A549 (cell line): ENCODE measurements at regions not wholly inside any gene's neighbourhood (a gene's known extent, or its start where the extent isn't known, plus 50 kb on each side); places are given as distances from the start of the nearest gene placed in this dataset.

Experiments used
- ATAC-seq, 2 experiments: fragments of 200-7000 bp in 1 of 2; fragments of >200 bp in 1 of 2; cut with Nextera tagmentation in 1 of 2; cut with Tn5 transposase in 1 of 2; 3 replicates each; pipeline versions ENCODE4 v1.8.0 to v1.9.1; 2018 to 2020; ENCODE audit warnings: mild to moderate bottlenecking in 1 of 2, moderate library complexity in 1 of 2
- CTCF ChIA-PET: fragments of 300-600 bp; sonication (Branson Sonifier 250); formaldehyde crosslinking; extraction: SDS; loops from one replicate; lab custom pipeline; 2021; ENCODE audit warnings: antibody characterized with exemption, inconsistent platforms; lab: Yijun Ruan, JAX
- POLR2A ChIA-PET: fragments of 350-600 bp; formaldehyde crosslinking; extraction: SDS; loops from one replicate; lab custom pipeline; 2021; ENCODE audit warnings: antibody characterized with exemption, inconsistent platforms; lab: Yijun Ruan, JAX
- DNase-seq, 2 experiments: peaks; one replicate each; pipeline versions ENCODE4 v3.0.0 to v3.0.0-alpha.2; 2011 to 2016; ENCODE audit warnings: low read depth in 1 of 2, low spot score in 1 of 2
- FAIRE-seq: peaks from 2 replicates; lab custom pipeline; 2011; peaks lifted over from hg19 to GRCh38; lab: Jason Lieb, UNC
- H3K27ac ChIP-seq, 2 experiments: fragments of >200 bp; sonication (Bioruptor Twin); formaldehyde crosslinking; 3 replicates each; pipeline ENCODE4 v1.5.1; 2016 to 2017
- H3K4me1 ChIP-seq: fragments of >200 bp; sonication (Bioruptor Twin); formaldehyde crosslinking; 3 replicates; pipeline ENCODE4 v1.6.1; 2016
- H3K4me2 ChIP-seq: fragments of >200 bp; sonication (Bioruptor Twin); formaldehyde crosslinking; 3 replicates; pipeline ENCODE4 v1.6.1; 2016
- H3K4me3 ChIP-seq: fragments of >200 bp; sonication (Bioruptor Twin); formaldehyde crosslinking; 3 replicates; pipeline ENCODE4 v1.5.1; 2016
- H3K9me3 ChIP-seq: fragments of >200 bp; sonication (Bioruptor Twin); formaldehyde crosslinking; 3 replicates; pipeline ENCODE4 v1.6.1; 2016
- BHLHE40 ChIP-seq: IDR thresholded peaks from 2 replicates; pipeline ENCODE4 v1.6.1; 2012; ENCODE audit warnings: low read depth, low read length, inconsistent platforms
- CBX8 ChIP-seq: fragments of 200-600 bp; sonication (generic); IDR thresholded peaks from 2 replicates; pipeline ENCODE4 v1.6.1; 2016
- CEBPB ChIP-seq, 2 experiments: fragments of >200 bp in 1 of 2; sonication (Bioruptor Twin) in 1 of 2; formaldehyde crosslinking in 1 of 2; IDR thresholded peaks; 2 replicates each; pipeline ENCODE4 v1.6.1; 2012 to 2016
- CHD2 ChIP-seq: fragments of 150-350 bp; IDR thresholded peaks from 2 replicates; pipeline ENCODE4 v1.6.1; 2014; ENCODE audit warnings: low read length; ENCODE audit not compliant: partially characterized antibody
- CHD4 ChIP-seq: fragments of 200-600 bp; sonication (generic); IDR thresholded peaks from 2 replicates; pipeline ENCODE4 v1.6.1; 2016; ENCODE audit warnings: antibody characterized with exemption, mild to moderate bottlenecking, borderline replicate concordance
- EHF ChIP-seq: fragments of 250-450 bp; sonication (Bioruptor Pico); IDR thresholded peaks from 2 replicates; pipeline ENCODE4 v1.5.0; 2020; ENCODE audit warnings: mild to moderate bottlenecking
- ELK1 ChIP-seq: fragments of 150-350 bp; IDR thresholded peaks from 2 replicates; pipeline ENCODE4 v1.6.1; 2014; ENCODE audit warnings: low read depth, mild to moderate bottlenecking, low read length
- FOSL2 ChIP-seq, 2 experiments: fragments of 450-650 bp in 1 of 2; fragments of >200 bp in 1 of 2; sonication (Bioruptor Twin) in 1 of 2; formaldehyde crosslinking; IDR thresholded peaks; 2 replicates each; pipeline versions ENCODE4 v1.5.0 to v1.6.1; 2016 to 2020; ENCODE audit warnings: mild to moderate bottlenecking in 1 of 2, moderate library complexity in 1 of 2
- GATA3 ChIP-seq: IDR thresholded peaks from 2 replicates; pipeline ENCODE4 v1.6.1; 2012; ENCODE audit warnings: borderline replicate concordance
- HOXA7 ChIP-seq: fragments of 250-450 bp; sonication (Bioruptor Pico); IDR thresholded peaks from 2 replicates; pipeline ENCODE4 v1.5.0; 2020; ENCODE audit warnings: mild to moderate bottlenecking, moderate library complexity
- JUNB ChIP-seq: fragments of >200 bp; sonication (Bioruptor Twin); formaldehyde crosslinking; IDR thresholded peaks from 2 replicates; pipeline ENCODE4 v1.6.1; 2016
- KDM5A ChIP-seq: fragments of 200-600 bp; sonication (generic); IDR thresholded peaks from 2 replicates; pipeline ENCODE4 v1.6.1; 2016; ENCODE audit warnings: antibody characterized with exemption, mild to moderate bottlenecking
- MAZ ChIP-seq: fragments of 150-350 bp; IDR thresholded peaks from 2 replicates; pipeline ENCODE4 v1.6.1; 2014; ENCODE audit warnings: antibody characterized with exemption, low read depth, low read length, borderline replicate concordance
- NPAS2 ChIP-seq: fragments of 250-450 bp; sonication (Bioruptor Pico); IDR thresholded peaks from 2 replicates; pipeline ENCODE4 v1.8.0; 2022; ENCODE audit warnings: mild to moderate bottlenecking, moderate library complexity, borderline replicate concordance
- NR3C1 ChIP-seq: fragments of >200 bp; sonication (Bioruptor Twin); formaldehyde crosslinking; IDR thresholded peaks from 3 replicates; pipeline ENCODE4 v1.6.1; 2017
- PHF8 ChIP-seq: fragments of 200-600 bp; sonication (generic); IDR thresholded peaks from 2 replicates; pipeline ENCODE4 v1.6.1; 2016; ENCODE audit warnings: low read depth, mild to moderate bottlenecking, antibody characterized with exemption, moderate library complexity, borderline replicate concordance
- RAD21 ChIP-seq, 2 experiments: fragments of >200 bp in 1 of 2; sonication (Bioruptor Twin) in 1 of 2; formaldehyde crosslinking in 1 of 2; IDR thresholded peaks in 1 of 2; conservative IDR thresholded peaks in 1 of 2; 2 replicates in 1 of 2; 3 replicates in 1 of 2; pipeline ENCODE4 v1.6.1; 2012 to 2018; ENCODE audit warnings: inconsistent platforms in 1 of 2
- RFX5 ChIP-seq: fragments of 450-650 bp; IDR thresholded peaks from 2 replicates; pipeline ENCODE4 v1.7.1; 2014; ENCODE audit warnings: antibody characterized with exemption, mild to moderate bottlenecking, moderate library complexity
- SMC3 ChIP-seq: fragments of >200 bp; sonication (Bioruptor Twin); formaldehyde crosslinking; IDR thresholded peaks from 3 replicates; pipeline ENCODE4 v1.6.1; 2018; ENCODE audit warnings: inconsistent platforms
- SREBF2 ChIP-seq: fragments of 450-650 bp; IDR thresholded peaks from 2 replicates; pipeline ENCODE4 v1.6.1; 2014; ENCODE audit warnings: mild to moderate bottlenecking, moderate library complexity
- TFCP2L1 ChIP-seq: fragments of 250-450 bp; sonication (Bioruptor Pico); IDR thresholded peaks from 2 replicates; pipeline ENCODE4 v1.5.0; 2021; ENCODE audit warnings: mild to moderate bottlenecking
- TP53 ChIP-seq: fragments of 250-450 bp; sonication (Bioruptor Pico); IDR thresholded peaks from 2 replicates; pipeline ENCODE4 v1.5.0; 2021; ENCODE audit warnings: mild to moderate bottlenecking, moderate library complexity
- ZFP36 ChIP-seq: fragments of 450-650 bp; IDR thresholded peaks from 2 replicates; pipeline ENCODE4 v1.6.1; 2014; ENCODE audit warnings: borderline replicate concordance; ENCODE audit not compliant: partially characterized antibody
- ZNF302 ChIP-seq: fragments of 250-450 bp; sonication (Bioruptor Pico); IDR thresholded peaks from 2 replicates; pipeline ENCODE4 v1.9.0; 2021; ENCODE audit warnings: inconsistent platforms, mild to moderate bottlenecking, moderate library complexity
- WGBS: methylation state at CpG from one replicate; pipeline ENCODE4 v1.1.6; 2017; ENCODE audit errors: missing lambda C conversion rate; 5-methylcytosine and 5-hydroxymethylcytosine counted together
- TF ChIP-seq, protein P1 (sequence below): IDR thresholded peaks from 2 replicates; pipeline ENCODE4 v1.6.1; 2012
- TF ChIP-seq, protein P2 (sequence below): fragments of >200 bp; sonication (Bioruptor Twin); formaldehyde crosslinking; IDR thresholded peaks from 3 replicates; pipeline ENCODE4 v1.6.1; 2016
- TF ChIP-seq, protein P3 (sequence below): fragments of 250-450 bp; sonication (Bioruptor Pico); IDR thresholded peaks from 2 replicates; pipeline ENCODE4 v1.5.0; 2021; ENCODE audit warnings: mild to moderate bottlenecking, moderate library complexity, borderline replicate concordance
- TF ChIP-seq, protein P4 (sequence below): fragments of >200 bp; sonication (Bioruptor Twin); formaldehyde crosslinking; IDR thresholded peaks from 2 replicates; pipeline ENCODE4 v1.6.1; 2016
- TF ChIP-seq, protein P5 (sequence below): fragments of 450-650 bp; IDR thresholded peaks from 2 replicates; pipeline ENCODE4 v1.6.1; 2014; ENCODE audit warnings: antibody characterized with exemption

DNA sequence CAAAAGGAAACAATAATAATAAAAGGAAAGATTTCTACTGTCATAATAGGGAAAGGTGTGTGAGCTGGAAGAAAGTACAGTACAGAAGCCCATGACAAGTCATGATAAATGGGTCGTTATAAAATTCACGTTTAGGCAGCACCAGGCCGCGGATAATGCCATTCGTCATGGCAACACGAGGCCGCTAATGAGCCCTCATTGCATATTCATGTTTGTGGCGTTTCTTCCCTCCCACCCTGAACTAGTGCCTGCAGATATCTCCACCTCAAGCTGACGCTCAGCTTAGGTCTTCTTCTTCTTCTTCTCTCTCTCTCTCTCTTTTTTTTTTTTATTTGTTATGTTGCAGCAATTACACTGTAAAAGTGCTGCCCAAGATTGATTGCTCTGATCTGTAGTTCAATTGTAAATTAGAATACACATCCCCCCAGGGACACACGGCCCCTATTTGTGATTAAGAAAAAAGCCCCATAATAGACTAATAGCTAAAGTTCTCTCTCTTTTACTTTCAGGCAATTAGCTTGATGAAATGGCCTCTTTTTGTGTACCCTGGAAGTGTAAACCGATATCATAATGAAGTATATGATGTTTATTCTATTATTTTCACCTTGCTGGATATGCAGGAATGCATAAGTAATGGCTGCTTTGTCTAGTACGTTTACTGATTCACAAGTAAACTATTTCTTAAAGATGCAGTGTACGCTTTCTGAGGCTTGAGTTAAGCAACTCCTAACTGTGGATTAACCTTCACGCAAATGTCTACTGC lies 61.9 kb upstream of the NR2F2 start:
- FAIRE-seq (no peak), DNase-seq (peak in 1 of 2 experiments; percentile 34), ATAC-seq (peak; percentile 45 to 52; a peak in 3 of 6 replicates)
- H3K4me2 ChIP-seq = peak overlapping the region; percentile 28
- CTCF ChIA-PET = interaction anchor here (0.6 to 0.8 kb wide), 4 partner anchors 34 to 59 kb away, joined by 3 to 4 read pairs (median 4); no protein-coding TSS in a partner anchor
- H3K9me3 ChIP-seq = no peaks in the 10 kb centered on the region
- peaks cover 62% of the 10 kb centered on the region for H3K4me1 ChIP-seq
- WGBS = 66% methylated on average over 14 of the region's 14 CpGs
- TF ChIP-seq CHD4 = no peak
- TF ChIP-seq, protein P1, sequence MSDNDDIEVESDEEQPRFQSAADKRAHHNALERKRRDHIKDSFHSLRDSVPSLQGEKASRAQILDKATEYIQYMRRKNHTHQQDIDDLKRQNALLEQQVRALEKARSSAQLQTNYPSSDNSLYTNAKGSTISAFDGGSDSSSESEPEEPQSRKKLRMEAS = peak; percentile 29; the same call in 1 of the 2 replicates
- no peak for TF ChIP-seq FOSL2 (IDR thresholded peaks at IDR 0.05)
- TF ChIP-seq FOSL2 (CRISPR knock-in tag; IDR thresholded peaks at IDR 0.05) = peak; percentile 54
- TF ChIP-seq CEBPB (IDR thresholded peaks at IDR 0.05) = peak in 1 of 2 experiments; percentile 73; a peak in 2 of 4 replicates
- POLR2A ChIA-PET = no interaction called here
- H3K4me3 ChIP-seq = no peak overlapping the region
- H3K27ac ChIP-seq = peak overlapping the region; percentile 8 to 64; a peak in 4 of 6 replicates

GRCh38 chr15:96270581-96271172 lies 59.8 kb upstream of the NR2F2 start:
- Histone ChIP-seq H3K9me3 (no peaks in the 10 kb centered on the region), H3K4me2 (peak overlapping the region; percentile 40), H3K4me1 (peaks cover 58% of the 10 kb centered on the region), H3K27ac (peak overlapping the region in 1 of 2 experiments; percentile 52; a peak in 2 of 6 replicates), H3K4me3 (no peak overlapping the region)
- ATAC-seq = no peak
- FAIRE-seq = no peak
- ChIA-PET CTCF (interaction anchor here (1.2 to 1.5 kb wide), 2 partner anchors 18 to 57 kb away, joined by 3 read pairs; no protein-coding TSS in a partner anchor), POLR2A (no interaction called here)
- DNase-seq = peak in 1 of 2 experiments; percentile 42
- 44% methylated on average over 6 of the region's 6 CpGs for WGBS
- TF ChIP-seq, protein P2, sequence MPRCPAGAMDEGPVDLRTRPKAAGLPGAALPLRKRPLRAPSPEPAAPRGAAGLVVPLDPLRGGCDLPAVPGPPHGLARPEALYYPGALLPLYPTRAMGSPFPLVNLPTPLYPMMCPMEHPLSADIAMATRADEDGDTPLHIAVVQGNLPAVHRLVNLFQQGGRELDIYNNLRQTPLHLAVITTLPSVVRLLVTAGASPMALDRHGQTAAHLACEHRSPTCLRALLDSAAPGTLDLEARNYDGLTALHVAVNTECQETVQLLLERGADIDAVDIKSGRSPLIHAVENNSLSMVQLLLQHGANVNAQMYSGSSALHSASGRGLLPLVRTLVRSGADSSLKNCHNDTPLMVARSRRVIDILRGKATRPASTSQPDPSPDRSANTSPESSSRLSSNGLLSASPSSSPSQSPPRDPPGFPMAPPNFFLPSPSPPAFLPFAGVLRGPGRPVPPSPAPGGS = 0 out of 3 replicates have a peak, but pooled peaks have one; percentile 31
- no peak for TF ChIP-seq CHD2
- TF ChIP-seq KDM5A = no peak
- no peak for TF ChIP-seq ZFP36
- TF ChIP-seq BHLHE40 = peak; percentile 11; the same call in 1 of the 2 replicates
- TF ChIP-seq CHD4 = no peak
- TF ChIP-seq RFX5 = no peak
- TF ChIP-seq, protein P3, sequence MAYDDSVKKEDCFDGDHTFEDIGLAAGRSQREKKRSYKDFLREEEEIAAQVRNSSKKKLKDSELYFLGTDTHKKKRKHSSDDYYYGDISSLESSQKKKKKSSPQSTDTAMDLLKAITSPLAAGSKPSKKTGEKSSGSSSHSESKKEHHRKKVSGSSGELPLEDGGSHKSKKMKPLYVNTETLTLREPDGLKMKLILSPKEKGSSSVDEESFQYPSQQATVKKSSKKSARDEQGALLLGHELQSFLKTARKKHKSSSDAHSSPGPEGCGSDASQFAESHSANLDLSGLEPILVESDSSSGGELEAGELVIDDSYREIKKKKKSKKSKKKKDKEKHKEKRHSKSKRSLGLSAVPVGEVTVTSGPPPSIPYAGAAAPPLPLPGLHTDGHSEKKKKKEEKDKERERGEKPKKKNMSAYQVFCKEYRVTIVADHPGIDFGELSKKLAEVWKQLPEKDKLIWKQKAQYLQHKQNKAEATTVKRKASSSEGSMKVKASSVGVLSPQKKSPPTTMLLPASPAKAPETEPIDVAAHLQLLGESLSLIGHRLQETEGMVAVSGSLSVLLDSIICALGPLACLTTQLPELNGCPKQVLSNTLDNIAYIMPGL (CRISPR knock-in tag) = no peak
- no peak for TF ChIP-seq TFCP2L1 (CRISPR knock-in tag)
- TF ChIP-seq, protein P1 = no peak
- TF ChIP-seq, protein P4, sequence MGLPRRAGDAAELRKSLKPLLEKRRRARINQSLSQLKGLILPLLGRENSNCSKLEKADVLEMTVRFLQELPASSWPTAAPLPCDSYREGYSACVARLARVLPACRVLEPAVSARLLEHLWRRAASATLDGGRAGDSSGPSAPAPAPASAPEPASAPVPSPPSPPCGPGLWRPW = no peak
- no peak for TF ChIP-seq NPAS2 (CRISPR knock-in tag)
- TF ChIP-seq RAD21 (conservative IDR thresholded peaks at IDR 0.05 in 1 of 2, IDR thresholded peaks at IDR 0.05 in 1 of 2) = no peak
- TF ChIP-seq CBX8 = no peak
- TF ChIP-seq EHF (CRISPR knock-in tag) = no peak
- no peak for TF ChIP-seq TP53
- no peak for TF ChIP-seq SMC3
- TF ChIP-seq ELK1 = no peak
- TF ChIP-seq CEBPB (IDR thresholded peaks at IDR 0.05) = peak; percentile 77 to 95
- TF ChIP-seq ZNF302 (CRISPR knock-in tag) = no peak
- peak; percentile 77 for TF ChIP-seq JUNB
- TF ChIP-seq GATA3 = peak; percentile 32; the same call in 1 of the 2 replicates
- no peak for TF ChIP-seq PHF8
- no peak for TF ChIP-seq MAZ
- TF ChIP-seq, protein P5, sequence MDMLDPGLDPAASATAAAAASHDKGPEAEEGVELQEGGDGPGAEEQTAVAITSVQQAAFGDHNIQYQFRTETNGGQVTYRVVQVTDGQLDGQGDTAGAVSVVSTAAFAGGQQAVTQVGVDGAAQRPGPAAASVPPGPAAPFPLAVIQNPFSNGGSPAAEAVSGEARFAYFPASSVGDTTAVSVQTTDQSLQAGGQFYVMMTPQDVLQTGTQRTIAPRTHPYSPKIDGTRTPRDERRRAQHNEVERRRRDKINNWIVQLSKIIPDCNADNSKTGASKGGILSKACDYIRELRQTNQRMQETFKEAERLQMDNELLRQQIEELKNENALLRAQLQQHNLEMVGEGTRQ = no peak
- TF ChIP-seq HOXA7 = no peak
- TF ChIP-seq NR3C1 = no peak
- peak; percentile 68 for TF ChIP-seq FOSL2 (IDR thresholded peaks at IDR 0.05)
- peak; percentile 68 for TF ChIP-seq FOSL2 (CRISPR knock-in tag; IDR thresholded peaks at IDR 0.05)
- no peak for TF ChIP-seq SREBF2
